T-helper 17 cell (primary cell): ENCODE measurements at regions not wholly inside any gene's neighbourhood (a gene's known extent, or its start where the extent isn't known, plus 50 kb on each side); places are given as distances from the start of the nearest gene placed in this dataset.
"Not testable (repeated sequence)": the region's sequence is repeated elsewhere in the genome, so short reads cannot be mapped to it uniquely, and the experiment has no call there.

Experiments used
- ATAC-seq: fragments of 150-1000 bp; cut with Tn5 transposase; 2 replicates; pipeline ENCODE4 v1.10.0; 2021; ENCODE audit warnings: mild to moderate bottlenecking, moderate library complexity
- DNase-seq, 3 donors: peaks; one replicate each; pipeline versions ENCODE4 v3.0.0 to v3.0.0-alpha.2; 2020 to 2021
- H3K9me3 ChIP-seq: one replicate; pipeline ENCODE4 v1.7.0; 2013; ENCODE audit warnings: low read length, mild to moderate bottlenecking; ENCODE audit not compliant: control insufficient read depth, poor library complexity, severe bottlenecking
- H3K27ac Mint-ChIP-seq: one replicate; pipeline ENCODE4 v1.8.0; 2022; ENCODE audit warnings: mild to moderate bottlenecking, moderate library complexity, mixed read lengths
- H3K27me3 Mint-ChIP-seq: one replicate; pipeline ENCODE4 v1.8.0; 2022; ENCODE audit warnings: mixed read lengths
- H3K36me3 Mint-ChIP-seq: one replicate; pipeline ENCODE4 v1.8.0; 2022; ENCODE audit warnings: low read depth, mixed read lengths
- H3K4me1 Mint-ChIP-seq: one replicate; pipeline ENCODE4 v1.8.0; 2022; ENCODE audit warnings: mild to moderate bottlenecking, mixed read lengths
- H3K4me3 Mint-ChIP-seq: one replicate; pipeline ENCODE4 v1.8.0; 2022; ENCODE audit warnings: mild to moderate bottlenecking, moderate library complexity, mixed read lengths

DNA sequence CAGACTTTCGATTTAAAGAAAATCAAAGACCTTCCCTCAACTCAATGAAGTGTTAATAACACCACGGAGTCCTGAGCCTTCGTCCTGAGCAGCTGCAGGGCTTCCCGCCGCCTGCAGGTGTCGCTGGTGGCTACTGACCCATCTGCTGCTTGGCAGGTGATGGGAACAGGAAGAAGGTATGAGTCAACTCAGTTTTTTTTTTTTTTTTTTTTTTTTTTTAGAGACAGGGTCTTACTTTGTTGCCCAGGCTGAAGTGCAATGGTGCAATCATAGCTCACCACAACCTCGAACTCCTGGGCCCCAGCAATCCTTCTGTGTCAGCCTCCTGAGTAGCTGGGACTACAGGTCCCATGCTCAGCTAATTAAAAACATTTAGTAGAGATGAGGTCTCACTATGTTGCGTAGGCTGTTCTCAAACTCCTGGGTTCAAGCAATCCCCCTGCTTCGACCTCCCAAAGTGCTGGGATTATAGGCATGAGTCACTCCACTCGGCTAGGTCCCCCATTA lies 185.7 kb upstream of the IL12B start:
- H3K4me3 Mint-ChIP-seq, result no peak overlapping the region
- H3K27me3 Mint-ChIP-seq, result peaks cover 42% of the 10 kb centered on the region
- DNase-seq (peak; percentile 46 to 58 (median 51)), ATAC-seq (peak; percentile 93)
- no peaks in the 10 kb centered on the region for H3K36me3 Mint-ChIP-seq
- no peaks in the 10 kb centered on the region for H3K9me3 ChIP-seq
- no peak overlapping the region for H3K27ac Mint-ChIP-seq
- peaks cover 7% of the 10 kb centered on the region for H3K4me1 Mint-ChIP-seq

DNA sequence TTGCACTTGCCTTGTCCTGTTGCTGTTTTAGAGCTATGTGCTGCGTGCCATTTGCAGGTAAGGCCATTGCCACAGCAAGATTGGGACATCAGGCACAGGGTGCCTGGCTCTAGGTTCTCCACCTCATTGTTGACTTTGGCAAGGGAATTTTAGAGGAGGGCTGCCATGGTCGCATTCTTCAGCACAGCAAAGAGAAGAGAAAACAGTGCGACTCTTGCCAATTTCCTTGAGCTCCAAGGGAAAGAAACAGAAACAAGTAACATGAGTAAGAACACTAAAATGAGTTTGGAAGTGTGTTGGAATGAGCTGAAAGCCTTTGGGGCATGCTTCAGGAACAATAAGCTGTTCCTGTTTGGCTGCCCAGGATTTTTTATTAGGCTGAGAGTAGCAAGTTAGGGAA lies 188.1 kb upstream of the IL12B start:
- H3K4me3 Mint-ChIP-seq, result no peak overlapping the region
- ATAC-seq, result no peak
- peaks cover 27% of the 10 kb centered on the region for H3K27me3 Mint-ChIP-seq
- H3K4me1 Mint-ChIP-seq, result peaks cover 7% of the 10 kb centered on the region
- DNase-seq, result no peak
- peaks cover 2% of the 10 kb centered on the region for H3K36me3 Mint-ChIP-seq
- no peaks in the 10 kb centered on the region for H3K9me3 ChIP-seq
- no peak overlapping the region for H3K27ac Mint-ChIP-seq

DNA sequence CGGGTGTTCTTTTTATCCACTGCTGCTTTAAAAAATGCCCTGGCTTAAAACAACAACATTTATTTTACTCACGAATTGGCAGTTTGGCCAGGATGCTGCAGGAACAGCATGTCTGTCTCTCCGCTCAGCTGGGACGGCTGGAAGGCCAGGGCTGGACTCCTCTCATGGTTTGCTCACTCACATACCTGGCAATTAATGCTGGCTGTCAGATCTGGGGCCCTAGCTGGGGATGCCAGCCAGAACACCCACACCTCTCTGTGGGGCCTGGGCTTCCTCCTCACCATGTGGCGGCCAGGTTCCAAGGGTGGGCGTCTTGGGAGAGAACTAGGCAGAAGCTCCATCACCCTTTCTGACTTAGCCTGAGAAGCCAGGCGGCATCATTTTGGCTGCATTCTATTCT lies 189.1 kb upstream of the IL12B start:
- Mint-ChIP-seq H3K4me1 (peaks cover 7% of the 10 kb centered on the region), H3K27ac (no peak overlapping the region), H3K4me3 (no peak overlapping the region), H3K36me3 (peaks cover 2% of the 10 kb centered on the region), H3K27me3 (peaks cover 17% of the 10 kb centered on the region)
- no peak for ATAC-seq
- H3K9me3 ChIP-seq, result no peaks in the 10 kb centered on the region
- DNase-seq, result no peak

DNA sequence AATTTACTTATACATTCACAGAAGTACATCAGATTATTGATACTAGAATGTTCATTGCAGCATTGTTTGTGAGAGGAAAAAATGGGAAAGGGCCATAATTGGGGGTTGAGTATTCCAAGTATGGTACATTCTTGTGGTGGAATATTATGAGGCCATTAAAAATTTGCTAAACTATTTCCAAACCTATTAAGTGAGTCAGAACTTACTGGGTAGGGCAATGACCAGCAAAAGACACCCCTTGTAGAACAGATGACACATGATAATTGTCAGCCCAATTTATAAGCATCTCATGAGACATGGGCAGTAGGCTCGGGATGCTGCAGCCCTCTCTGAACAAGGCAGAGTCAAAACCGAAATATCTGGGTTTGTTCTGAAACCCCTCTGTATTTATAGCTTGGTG lies 192.6 kb upstream of the IL12B start:
- ATAC-seq (no peak), DNase-seq (no peak)
- Mint-ChIP-seq H3K27ac (no peak overlapping the region), H3K27me3 (peaks cover 8% of the 10 kb centered on the region), H3K36me3 (peaks cover 2% of the 10 kb centered on the region), H3K4me3 (no peak overlapping the region), H3K4me1 (peaks cover 1% of the 10 kb centered on the region)
- no peaks in the 10 kb centered on the region for H3K9me3 ChIP-seq

DNA sequence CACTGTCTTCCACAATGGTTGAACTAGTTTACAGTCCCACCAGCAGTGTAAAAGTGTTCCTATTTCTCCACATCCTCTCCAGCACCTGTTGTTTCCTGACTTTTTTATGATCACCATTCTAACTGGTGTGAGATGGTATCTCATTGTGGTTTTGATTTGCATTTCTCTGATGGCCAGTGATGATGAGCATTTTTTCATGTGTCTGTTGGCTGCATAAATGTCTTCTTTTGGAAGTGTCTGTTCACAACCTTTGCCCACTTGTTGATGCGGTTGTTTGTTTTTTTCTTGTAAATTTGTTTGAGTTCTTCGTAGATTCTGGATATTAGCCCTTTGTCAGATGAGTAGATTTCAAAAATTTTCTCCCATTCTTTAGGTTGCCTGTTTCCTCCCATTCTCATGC lies 194.0 kb upstream of the IL12B start:
- not testable (repeated sequence) for H3K27ac Mint-ChIP-seq, H3K4me1 Mint-ChIP-seq, H3K36me3 Mint-ChIP-seq, DNase-seq, H3K9me3 ChIP-seq, H3K27me3 Mint-ChIP-seq, ATAC-seq, H3K4me3 Mint-ChIP-seq

DNA sequence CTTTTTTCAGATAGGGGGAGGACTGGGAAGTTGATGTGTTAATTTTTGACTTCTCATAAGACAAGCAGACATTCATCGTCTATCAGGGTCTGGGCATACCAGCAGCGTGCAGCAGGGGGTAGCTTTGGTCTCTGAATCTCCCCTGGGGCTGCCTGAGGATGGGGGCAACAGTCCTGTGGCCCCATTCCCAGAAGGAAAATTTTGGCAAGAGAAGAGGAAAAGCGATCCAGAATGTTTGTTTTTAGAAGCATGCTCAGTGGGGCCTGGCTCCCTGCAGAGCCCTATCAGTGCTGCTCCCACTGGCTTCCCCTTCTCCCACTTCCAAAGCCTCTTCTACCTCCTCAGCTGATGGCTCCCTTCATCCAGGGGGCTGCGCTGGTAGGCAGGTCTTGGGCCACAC lies 194.8 kb upstream of the IL12B start:
- Mint-ChIP-seq H3K4me1 (no peaks in the 10 kb centered on the region), H3K4me3 (no peak overlapping the region), H3K36me3 (peaks cover 6% of the 10 kb centered on the region), H3K27ac (no peak overlapping the region), H3K27me3 (no peaks in the 10 kb centered on the region)
- ATAC-seq (no peak), DNase-seq (no peak)
- no peaks in the 10 kb centered on the region for H3K9me3 ChIP-seq

DNA sequence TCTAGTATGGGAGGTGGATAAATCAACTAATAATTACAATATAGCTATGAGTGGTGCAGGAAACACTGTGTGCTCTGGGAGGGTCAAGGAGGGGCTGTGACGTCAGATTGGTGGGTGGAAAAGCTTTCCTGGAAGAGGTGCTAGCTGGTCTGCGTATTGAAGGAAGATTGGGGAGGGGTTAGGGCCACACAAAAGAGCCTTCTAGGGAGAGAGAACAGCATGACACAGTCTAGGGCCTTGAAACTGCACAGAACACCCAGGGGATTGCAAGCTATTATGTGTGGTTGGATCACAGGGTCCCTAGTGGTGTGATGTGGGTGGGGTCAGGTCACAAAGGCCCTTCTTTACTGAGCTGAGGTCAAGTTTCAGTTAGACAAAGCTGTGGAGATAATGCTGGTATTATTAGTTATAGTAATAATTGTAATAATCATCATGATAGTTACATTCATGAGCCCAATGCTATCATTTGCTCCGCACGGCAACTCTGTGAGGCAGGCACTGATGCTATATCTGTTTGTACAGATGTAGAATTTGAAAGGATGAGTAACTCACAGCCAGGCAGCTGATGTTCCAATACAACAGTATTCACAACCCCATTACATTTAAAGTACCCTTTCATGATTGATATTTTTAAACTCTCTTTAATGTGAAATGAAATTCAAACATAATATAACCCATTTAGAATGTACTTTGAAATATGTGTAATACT lies 197.4 kb upstream of the IL12B start:
- no peak overlapping the region for H3K4me3 Mint-ChIP-seq
- no peaks in the 10 kb centered on the region for H3K27me3 Mint-ChIP-seq
- peaks cover 4% of the 10 kb centered on the region for H3K36me3 Mint-ChIP-seq
- H3K4me1 Mint-ChIP-seq, result no peaks in the 10 kb centered on the region
- DNase-seq (no peak), ATAC-seq (no peak)
- H3K27ac Mint-ChIP-seq, result no peak overlapping the region
- H3K9me3 ChIP-seq, result no peaks in the 10 kb centered on the region

DNA sequence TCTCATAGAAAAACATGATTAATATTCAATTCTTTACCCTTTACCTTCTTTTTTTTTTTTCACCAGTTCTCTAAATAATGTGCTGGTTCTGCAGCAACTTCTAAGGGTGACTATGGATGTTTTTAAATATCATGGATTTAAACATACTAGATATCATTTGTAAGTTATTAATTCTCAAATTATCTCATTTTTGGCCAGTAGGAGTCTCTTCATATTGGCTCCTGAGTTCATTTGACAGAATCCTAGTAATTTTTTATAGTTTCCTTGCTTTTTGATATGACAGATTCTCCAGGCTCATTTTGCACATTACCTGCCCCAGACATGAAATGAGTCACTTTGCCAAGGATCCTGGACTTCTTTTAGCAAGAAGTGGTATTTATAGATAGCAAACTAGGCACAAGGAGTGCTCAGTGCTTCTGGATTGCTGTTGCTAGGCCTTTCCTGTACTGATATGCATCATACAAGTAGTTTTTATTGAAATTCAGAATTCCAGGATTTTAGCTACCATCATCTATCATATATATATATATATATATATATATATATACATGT lies 201.3 kb upstream of the IL12B start:
- no peak for DNase-seq
- no peaks in the 10 kb centered on the region for H3K4me1 Mint-ChIP-seq
- peaks cover 2% of the 10 kb centered on the region for H3K27me3 Mint-ChIP-seq
- no peak for ATAC-seq
- peaks cover 4% of the 10 kb centered on the region for H3K36me3 Mint-ChIP-seq
- H3K27ac Mint-ChIP-seq, result no peak overlapping the region
- no peak overlapping the region for H3K4me3 Mint-ChIP-seq
- no peaks in the 10 kb centered on the region for H3K9me3 ChIP-seq

- Mint-ChIP-seq H3K36me3 (peaks cover 4% of the 10 kb centered on the region), H3K27me3 (peaks cover 8% of the 10 kb centered on the region), H3K27ac (no peak overlapping the region), H3K4me1 (no peaks in the 10 kb centered on the region), H3K4me3 (no peak overlapping the region)
- H3K9me3 ChIP-seq, result no peaks in the 10 kb centered on the region
- ATAC-seq, result no peak
- DNase-seq, result no peak
Observed at GRCh38 chr5:159533197-159533596, 202.9 kb upstream of the IL12B start.

DNA sequence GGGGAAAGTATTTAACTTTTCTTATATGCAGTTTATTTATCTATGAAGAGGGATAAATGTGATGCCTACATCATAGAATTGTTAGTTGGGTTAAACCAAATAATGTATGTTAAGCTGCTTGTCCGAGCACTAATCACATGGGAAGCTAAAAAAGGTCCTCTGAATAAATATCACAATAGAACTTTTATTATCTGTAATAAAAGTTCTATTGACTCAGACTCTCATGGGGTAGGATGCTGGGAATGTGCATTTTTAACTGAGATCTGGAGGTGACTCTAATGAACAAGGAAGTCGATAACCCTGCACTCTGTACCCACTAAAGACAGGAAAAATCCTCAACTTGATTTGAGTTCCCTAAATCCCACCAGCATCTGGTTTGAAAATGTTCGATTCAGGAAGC lies 205.9 kb upstream of the IL12B start:
- no peaks in the 10 kb centered on the region for H3K9me3 ChIP-seq
- Mint-ChIP-seq H3K27ac (no peak overlapping the region), H3K36me3 (peaks cover 3% of the 10 kb centered on the region), H3K4me1 (no peaks in the 10 kb centered on the region), H3K27me3 (peaks cover 15% of the 10 kb centered on the region), H3K4me3 (no peak overlapping the region)
- ATAC-seq, result no peak
- DNase-seq, result no peak

GRCh38 chr5:159536646-159537045 lies 206.4 kb upstream of the IL12B start:
- no peaks in the 10 kb centered on the region for H3K4me1 Mint-ChIP-seq
- no peak overlapping the region for H3K27ac Mint-ChIP-seq
- ATAC-seq (no peak), DNase-seq (no peak)
- no peaks in the 10 kb centered on the region for H3K9me3 ChIP-seq
- H3K36me3 Mint-ChIP-seq, result peaks cover 3% of the 10 kb centered on the region
- no peak overlapping the region for H3K4me3 Mint-ChIP-seq
- peaks cover 15% of the 10 kb centered on the region for H3K27me3 Mint-ChIP-seq

DNA sequence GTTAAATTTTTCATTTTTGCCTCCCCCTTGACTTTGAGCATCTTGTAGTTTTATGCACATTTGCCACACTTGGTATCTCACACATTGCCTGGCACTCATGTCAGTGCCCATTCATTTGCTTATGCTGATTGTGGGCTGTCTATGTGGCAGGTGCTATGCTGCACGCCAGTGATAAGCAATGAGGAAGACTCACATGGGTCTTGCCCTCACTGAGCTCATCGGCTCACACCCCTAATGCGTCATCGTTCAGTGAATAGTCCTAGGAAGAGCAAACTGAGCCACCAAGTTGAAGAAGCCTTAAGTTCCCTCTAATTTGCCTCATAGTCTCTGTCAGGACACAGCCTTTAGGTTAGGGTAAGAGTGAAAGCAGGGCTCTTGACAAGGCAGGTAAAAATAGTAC lies 209.4 kb upstream of the IL12B start:
- peaks cover 3% of the 10 kb centered on the region for H3K36me3 Mint-ChIP-seq
- ATAC-seq (no peak), DNase-seq (no peak)
- H3K4me3 Mint-ChIP-seq, result no peak overlapping the region
- H3K27ac Mint-ChIP-seq, result no peak overlapping the region
- H3K4me1 Mint-ChIP-seq, result no peaks in the 10 kb centered on the region
- peaks cover 15% of the 10 kb centered on the region for H3K27me3 Mint-ChIP-seq
- no peaks in the 10 kb centered on the region for H3K9me3 ChIP-seq

DNA sequence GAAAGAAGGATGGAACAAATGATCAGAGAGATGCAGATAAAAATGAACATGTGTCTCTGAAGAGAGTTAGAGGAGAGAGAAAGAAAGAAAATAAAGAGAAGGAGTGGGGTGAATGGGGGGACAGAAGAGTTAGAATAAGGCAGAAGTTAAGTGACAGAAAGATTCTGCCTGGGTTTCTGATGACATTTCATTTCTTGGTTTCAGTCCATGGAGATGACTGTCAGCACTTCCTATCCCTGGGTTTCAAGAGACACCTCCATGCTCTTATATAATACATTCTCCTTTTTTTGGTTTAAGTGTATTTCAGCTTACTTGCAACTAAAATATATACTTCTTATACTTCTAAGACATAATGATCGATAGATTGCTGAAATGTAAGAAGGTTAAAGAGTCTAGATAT lies 213.0 kb upstream of the IL12B start:
- H3K27me3 Mint-ChIP-seq, result peaks cover 6% of the 10 kb centered on the region
- no peaks in the 10 kb centered on the region for H3K9me3 ChIP-seq
- H3K4me1 Mint-ChIP-seq, result no peaks in the 10 kb centered on the region
- no peak overlapping the region for H3K4me3 Mint-ChIP-seq
- H3K36me3 Mint-ChIP-seq, result peaks cover 3% of the 10 kb centered on the region
- H3K27ac Mint-ChIP-seq, result no peak overlapping the region
- DNase-seq (no peak), ATAC-seq (no peak)

- no peaks in the 10 kb centered on the region for H3K9me3 ChIP-seq
- Mint-ChIP-seq H3K27ac (no peak overlapping the region), H3K4me3 (no peak overlapping the region), H3K4me1 (no peaks in the 10 kb centered on the region), H3K36me3 (peaks cover 3% of the 10 kb centered on the region), H3K27me3 (no peaks in the 10 kb centered on the region)
- ATAC-seq (no peak), DNase-seq (no peak)
Observed at GRCh38 chr5:159545156-159545555, 214.9 kb upstream of the IL12B start.
